ENCODE measurements at regions not wholly inside any gene's neighbourhood (a gene's known extent, or its start where the extent isn't known, plus 50 kb on each side); places are given as distances from the start of the nearest gene placed in this dataset.

DNA sequence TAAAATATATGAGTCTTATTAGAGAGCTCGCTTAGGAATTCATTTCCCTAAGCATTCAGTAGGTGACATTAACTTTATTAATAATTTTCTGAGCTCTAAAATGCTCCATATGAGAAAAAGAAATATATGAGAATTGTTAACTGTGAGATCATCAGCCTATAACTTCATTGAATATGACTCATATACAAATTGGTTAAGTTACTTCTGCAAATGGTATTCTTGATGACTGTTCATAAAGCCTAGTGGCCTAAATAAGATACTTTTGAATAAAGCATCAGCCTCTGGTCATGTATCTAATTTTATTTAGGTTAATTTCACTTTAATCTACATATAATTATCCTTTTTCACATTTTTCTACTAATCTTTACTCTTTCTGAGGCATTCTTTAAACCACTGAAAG lies 710.2 kb upstream of the ACO1 start:
- TF ChIP-seq, protein P1, sequence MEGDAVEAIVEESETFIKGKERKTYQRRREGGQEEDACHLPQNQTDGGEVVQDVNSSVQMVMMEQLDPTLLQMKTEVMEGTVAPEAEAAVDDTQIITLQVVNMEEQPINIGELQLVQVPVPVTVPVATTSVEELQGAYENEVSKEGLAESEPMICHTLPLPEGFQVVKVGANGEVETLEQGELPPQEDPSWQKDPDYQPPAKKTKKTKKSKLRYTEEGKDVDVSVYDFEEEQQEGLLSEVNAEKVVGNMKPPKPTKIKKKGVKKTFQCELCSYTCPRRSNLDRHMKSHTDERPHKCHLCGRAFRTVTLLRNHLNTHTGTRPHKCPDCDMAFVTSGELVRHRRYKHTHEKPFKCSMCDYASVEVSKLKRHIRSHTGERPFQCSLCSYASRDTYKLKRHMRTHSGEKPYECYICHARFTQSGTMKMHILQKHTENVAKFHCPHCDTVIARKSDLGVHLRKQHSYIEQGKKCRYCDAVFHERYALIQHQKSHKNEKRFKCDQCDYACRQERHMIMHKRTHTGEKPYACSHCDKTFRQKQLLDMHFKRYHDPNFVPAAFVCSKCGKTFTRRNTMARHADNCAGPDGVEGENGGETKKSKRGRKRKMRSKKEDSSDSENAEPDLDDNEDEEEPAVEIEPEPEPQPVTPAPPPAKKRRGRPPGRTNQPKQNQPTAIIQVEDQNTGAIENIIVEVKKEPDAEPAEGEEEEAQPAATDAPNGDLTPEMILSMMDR (conservative IDR thresholded peaks at IDR 0.05): no peak
- no peak for TF ChIP-seq EZH2 (IDR thresholded peaks at IDR 0.05; ENCODE audit: low read depth)

Data from PC-9 (cell line).